Progenitor cell of endocrine pancreas (in vitro differentiated cells): ENCODE measurements at regions not wholly inside any gene's neighbourhood (a gene's known extent, or its start where the extent isn't known, plus 50 kb on each side); places are given as distances from the start of the nearest gene placed in this dataset.
A peak's percentile ranks its signal among the peaks of the same experiment; 100 is the strongest.

Source experiments
- DNase-seq: peaks from one replicate; pipeline ENCODE4 v3.0.0; 2021; ENCODE audit warnings: low spot score; ENCODE audit not compliant: unreplicated experiment
- H3K27ac Mint-ChIP-seq: 2 replicates; pipeline ENCODE4 v1.8.0; 2021; ENCODE audit warnings: mild to moderate bottlenecking, moderate library complexity, mixed read lengths
- H3K27me3 Mint-ChIP-seq: 2 replicates; pipeline ENCODE4 v1.8.0; 2021; ENCODE audit warnings: mixed read lengths
- H3K36me3 Mint-ChIP-seq: 2 replicates; pipeline ENCODE4 v1.8.0; 2022; ENCODE audit warnings: mixed read lengths; ENCODE audit not compliant: insufficient read depth
- H3K4me1 Mint-ChIP-seq: 2 replicates; pipeline ENCODE4 v1.8.0; 2021; ENCODE audit warnings: low read depth, mixed read lengths
- H3K4me3 Mint-ChIP-seq: 2 replicates; pipeline ENCODE4 v1.8.0; 2021; ENCODE audit warnings: low read depth, mild to moderate bottlenecking, moderate library complexity, mixed read lengths
- H3K9me3 Mint-ChIP-seq: 2 replicates; pipeline ENCODE4 v1.8.0; 2021; ENCODE audit warnings: low read depth, mixed read lengths
- CTCF ChIP-seq: fragments of 200-600 bp; sonication (generic); IDR thresholded peaks from one replicate; pipeline ENCODE4 v1.5.0; 2021; ENCODE audit warnings: antibody characterized with exemption, mild to moderate bottlenecking; ENCODE audit not compliant: unreplicated experiment

- Mint-ChIP-seq H3K27me3 (no peaks in the 10 kb centered on the region), H3K4me3 (no peak overlapping the region), H3K36me3 (peaks cover 5% of the 10 kb centered on the region), H3K4me1 (no peaks in the 10 kb centered on the region), H3K9me3 (peaks cover 26% of the 10 kb centered on the region), H3K27ac (no peak overlapping the region)
- no peak for TF ChIP-seq CTCF
- DNase-seq: no peak
Observed at GRCh38 chr10:130243015-130243414, 106.8 kb downstream of the GLRX3 start.

- H3K27ac Mint-ChIP-seq: no peak overlapping the region
- H3K4me1 Mint-ChIP-seq: no peaks in the 10 kb centered on the region
- no peaks in the 10 kb centered on the region for H3K27me3 Mint-ChIP-seq
- DNase-seq: peak; percentile 5
- peaks cover 15% of the 10 kb centered on the region for H3K9me3 Mint-ChIP-seq
- TF ChIP-seq CTCF: no peak
- H3K4me3 Mint-ChIP-seq: no peak overlapping the region
- peaks cover 3% of the 10 kb centered on the region for H3K36me3 Mint-ChIP-seq
Observed at GRCh38 chr10:130244031-130244927, 108.1 kb downstream of the GLRX3 start.

- DNase-seq: peak; percentile 1
- no peak overlapping the region for H3K4me3 Mint-ChIP-seq
- H3K9me3 Mint-ChIP-seq: peaks cover 12% of the 10 kb centered on the region
- TF ChIP-seq CTCF: no peak
- no peak overlapping the region for H3K27ac Mint-ChIP-seq
- H3K27me3 Mint-ChIP-seq: no peaks in the 10 kb centered on the region
- H3K4me1 Mint-ChIP-seq: no peaks in the 10 kb centered on the region
- H3K36me3 Mint-ChIP-seq: peaks cover 3% of the 10 kb centered on the region
Observed at GRCh38 chr10:130244928-130245495, 108.8 kb downstream of the GLRX3 start.

- peaks cover 3% of the 10 kb centered on the region for H3K36me3 Mint-ChIP-seq
- no peak for DNase-seq
- H3K9me3 Mint-ChIP-seq: peaks cover 8% of the 10 kb centered on the region
Observed at GRCh38 chr10:130246113-130246512, 109.9 kb downstream of the GLRX3 start.

GRCh38 chr10:130250127-130250526 lies 113.9 kb downstream of the GLRX3 start:
- peaks cover 3% of the 10 kb centered on the region for H3K9me3 Mint-ChIP-seq
- H3K27ac Mint-ChIP-seq: no peak overlapping the region
- H3K4me3 Mint-ChIP-seq: no peak overlapping the region
- DNase-seq: no peak
- H3K36me3 Mint-ChIP-seq: no peaks in the 10 kb centered on the region
- no peaks in the 10 kb centered on the region for H3K27me3 Mint-ChIP-seq
- H3K4me1 Mint-ChIP-seq: no peaks in the 10 kb centered on the region
- TF ChIP-seq CTCF: no peak

More at GRCh38 chr10:130246113-130246512, 109.9 kb downstream of the GLRX3 start:
- Mint-ChIP-seq H3K27me3 (no peaks in the 10 kb centered on the region), H3K27ac (no peak overlapping the region), H3K4me1 (no peaks in the 10 kb centered on the region), H3K4me3 (no peak overlapping the region)
- no peak for TF ChIP-seq CTCF
